Activated gamma-delta T cell (primary cell): ENCODE measurements at regions not wholly inside any gene's neighbourhood (a gene's known extent, or its start where the extent isn't known, plus 50 kb on each side); places are given as distances from the start of the nearest gene placed in this dataset.
"Not testable (repeated sequence)": the region's sequence is repeated elsewhere in the genome, so short reads cannot be mapped to it uniquely, and the experiment has no call there.

Source experiments
- DNase-seq: peaks from one replicate; lab custom pipeline; 2025; lab: John Stamatoyannopoulos, UW

DNA sequence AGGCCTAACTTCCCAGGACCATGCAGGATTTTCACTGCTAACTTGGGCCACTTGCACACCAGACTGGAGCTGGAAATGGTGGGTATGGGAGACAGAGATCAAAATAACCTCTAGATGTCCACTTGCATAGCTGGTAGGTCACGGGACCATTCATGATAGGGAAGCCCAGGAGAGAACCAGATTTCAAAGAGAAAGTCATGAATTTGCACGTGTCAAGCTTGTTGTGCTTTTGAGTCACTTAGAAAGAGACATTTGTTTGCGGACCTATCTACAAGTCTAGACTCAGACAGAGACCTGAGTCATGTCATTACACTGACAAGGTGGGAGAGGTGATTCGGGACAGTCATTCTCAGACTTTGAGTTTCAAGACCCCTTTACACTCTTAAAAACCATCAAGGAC lies 704.1 kb downstream of the DTWD2 start:
- DNase-seq, result not testable (repeated sequence)

DNA sequence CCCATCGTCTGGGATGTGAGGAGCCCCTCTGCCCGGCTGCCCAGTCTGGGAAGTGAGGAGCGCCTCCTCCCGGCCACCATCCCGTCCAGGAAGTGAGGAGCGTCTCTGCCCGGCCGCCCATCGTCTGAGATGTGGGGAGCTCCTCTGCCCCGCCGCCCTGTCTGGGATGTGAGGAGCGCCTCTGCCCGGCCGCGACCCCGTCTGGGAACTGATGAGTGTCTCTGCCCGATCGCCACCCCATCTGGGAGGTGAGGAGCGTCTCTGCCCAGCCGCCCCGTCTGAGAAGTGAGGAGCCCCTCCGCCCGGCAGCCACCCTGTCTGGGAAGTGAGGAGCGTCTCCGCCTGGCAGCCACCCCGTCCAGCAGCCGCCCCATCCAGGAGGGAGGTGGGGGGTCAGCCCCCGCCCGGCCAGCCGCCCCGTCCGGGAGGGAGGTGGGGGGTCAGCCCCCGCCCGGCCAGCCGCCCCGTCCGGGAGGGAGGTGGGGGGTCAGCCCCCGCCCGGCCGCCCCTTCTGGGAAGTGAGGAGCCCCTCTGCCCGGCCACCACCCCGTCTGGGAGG lies 705.8 kb downstream of the DTWD2 start:
- DNase-seq, result not testable (repeated sequence)

DNA sequence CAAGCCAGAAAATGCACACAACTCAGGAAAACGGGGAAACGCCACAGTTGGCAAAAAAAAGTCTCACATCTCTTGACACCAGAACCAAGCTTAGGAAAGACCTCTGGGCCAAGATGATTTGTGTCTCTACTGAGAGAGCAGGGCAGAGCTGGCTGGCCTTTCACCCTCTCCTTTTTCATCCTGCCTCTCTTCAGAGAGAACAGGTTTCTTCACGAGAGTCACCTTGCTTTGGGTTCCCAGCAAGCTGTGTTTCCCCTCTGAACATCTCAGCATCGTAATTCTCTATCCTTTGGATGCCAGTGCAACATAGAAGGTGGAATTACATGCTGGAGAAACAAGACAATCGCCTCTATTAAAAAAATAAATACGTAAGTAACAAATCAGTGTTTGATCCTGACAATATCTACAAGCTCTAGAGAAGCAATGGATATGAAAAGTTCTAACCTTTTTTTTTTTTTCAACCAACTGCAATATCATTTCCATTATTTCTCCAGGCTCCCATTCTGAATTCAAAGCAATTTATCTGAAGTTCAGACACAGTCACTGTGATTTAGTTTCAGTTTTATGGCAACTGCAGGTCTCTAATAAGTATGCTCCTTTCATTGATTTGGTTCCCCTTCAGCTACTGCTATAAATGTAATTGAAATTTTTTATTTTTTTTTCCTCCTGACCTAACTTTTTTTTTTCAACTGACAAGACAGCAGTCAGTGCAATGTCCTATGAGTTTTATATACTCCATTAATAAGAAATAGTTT lies 708.6 kb downstream of the DTWD2 start:
- DNase-seq, result no peak

DNA sequence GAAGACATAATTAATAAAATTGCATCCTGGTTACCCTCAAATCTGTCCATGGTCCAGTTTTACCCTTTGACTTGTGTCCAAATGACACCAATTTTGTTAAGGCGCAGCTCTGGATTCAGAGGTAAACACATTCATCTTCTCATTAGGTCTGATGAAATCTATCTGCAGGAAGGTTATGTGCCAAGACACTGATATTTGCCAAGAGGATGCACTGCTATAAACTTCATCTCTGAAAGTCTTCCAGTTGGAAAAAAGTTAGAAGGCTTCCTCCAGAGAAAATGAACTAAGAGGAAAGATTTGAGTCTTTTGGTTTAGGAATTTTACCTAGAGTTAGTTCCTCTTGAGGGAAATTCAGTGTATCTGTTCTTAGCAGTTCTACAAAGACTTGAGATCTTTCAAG lies 717.8 kb downstream of the DTWD2 start:
- DNase-seq, result no peak

DNA sequence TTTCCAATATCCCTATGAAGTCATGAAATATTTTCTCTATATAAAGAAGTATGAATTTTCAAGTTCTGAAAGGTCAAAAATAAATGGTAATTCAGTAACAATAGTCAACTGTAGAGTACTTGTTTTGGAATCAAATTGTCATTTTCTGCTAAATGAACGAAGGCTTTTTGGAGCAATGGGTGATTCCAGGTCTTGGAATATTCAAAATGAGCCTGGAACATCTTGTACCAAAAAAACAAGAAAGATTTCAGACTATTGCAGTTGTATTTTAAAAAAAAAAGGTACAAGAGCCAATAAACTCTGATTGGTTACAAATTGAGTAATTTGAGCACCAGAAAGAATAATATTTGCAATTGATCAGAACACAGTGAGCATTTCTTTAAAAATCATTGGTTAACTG lies 730.1 kb downstream of the DTWD2 start:
- no peak for DNase-seq

DNA sequence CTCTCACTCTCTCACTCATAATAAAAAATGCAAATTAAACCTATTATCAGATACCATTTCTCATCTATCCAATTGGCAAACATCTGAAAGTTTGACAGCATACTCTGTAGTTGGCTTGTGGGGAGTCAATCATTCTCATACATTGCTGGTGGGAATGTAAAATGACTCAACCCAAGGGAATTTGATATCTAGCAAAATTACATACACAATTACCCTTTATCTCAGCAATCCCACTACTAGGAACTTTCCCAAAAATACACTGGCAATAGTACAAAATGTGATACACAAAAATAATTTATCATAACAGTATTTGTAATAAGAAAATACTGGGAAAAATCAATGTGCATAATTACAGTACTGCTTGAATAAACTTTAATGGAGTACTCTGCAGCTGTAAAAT lies 731.3 kb downstream of the DTWD2 start:
- no peak for DNase-seq

DNA sequence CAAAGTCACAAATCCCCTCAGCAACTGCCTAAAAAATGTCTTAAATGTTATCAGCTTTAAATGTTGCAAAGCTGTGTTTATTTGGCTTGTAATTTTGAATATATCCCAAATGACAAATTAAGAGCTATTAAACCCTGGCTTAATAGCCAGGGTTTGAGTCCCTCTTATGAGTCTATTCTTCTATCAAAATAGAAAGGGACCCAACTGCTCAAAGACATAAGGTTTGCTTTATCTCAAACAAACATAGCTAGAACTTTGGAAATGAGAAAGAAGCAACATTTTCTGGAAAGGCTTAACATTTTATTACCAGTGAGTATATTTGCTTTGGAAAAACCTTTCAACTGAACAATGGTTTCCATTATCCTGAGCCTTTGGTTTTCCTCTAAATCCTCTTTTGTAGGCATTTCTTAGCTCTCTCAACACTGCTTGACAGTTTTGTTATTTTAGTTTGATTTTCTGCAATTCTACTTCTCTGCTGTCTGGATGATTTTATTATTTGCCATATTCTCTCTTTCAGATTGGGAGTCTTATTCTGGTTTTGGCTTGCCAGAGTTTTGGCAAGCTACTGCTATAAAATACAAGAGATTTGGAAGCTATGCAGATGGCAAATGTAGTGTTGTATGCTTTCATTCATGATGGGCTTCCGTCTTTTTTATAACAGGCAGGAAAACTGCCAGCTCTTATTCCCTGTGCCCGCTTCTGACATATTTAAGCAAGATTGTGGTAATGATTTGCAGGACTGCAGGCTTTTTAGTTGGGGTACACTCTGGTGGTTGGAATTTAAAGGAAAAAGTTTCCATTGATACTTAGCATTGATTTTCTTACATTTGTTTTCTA lies 734.9 kb downstream of the DTWD2 start:
- no peak for DNase-seq

DNA sequence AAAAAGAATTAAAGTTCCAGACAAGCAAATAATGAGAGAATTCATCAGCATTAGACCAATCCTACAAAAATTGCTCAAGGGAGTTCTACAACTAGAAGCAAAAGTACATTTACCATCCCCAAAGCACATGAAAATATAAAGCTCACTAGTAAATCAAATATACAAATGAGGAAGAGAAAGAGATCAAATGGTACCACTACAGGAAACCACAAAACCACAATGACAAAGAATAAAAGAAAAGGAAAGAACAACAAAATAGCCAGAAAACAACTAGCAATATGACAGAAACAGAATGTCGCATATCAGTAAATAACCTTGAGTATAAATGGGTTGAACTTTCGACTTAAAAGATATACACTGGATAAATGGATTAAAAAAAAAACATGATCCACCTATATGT lies 739.0 kb downstream of the DTWD2 start:
- no peak for DNase-seq

DNA sequence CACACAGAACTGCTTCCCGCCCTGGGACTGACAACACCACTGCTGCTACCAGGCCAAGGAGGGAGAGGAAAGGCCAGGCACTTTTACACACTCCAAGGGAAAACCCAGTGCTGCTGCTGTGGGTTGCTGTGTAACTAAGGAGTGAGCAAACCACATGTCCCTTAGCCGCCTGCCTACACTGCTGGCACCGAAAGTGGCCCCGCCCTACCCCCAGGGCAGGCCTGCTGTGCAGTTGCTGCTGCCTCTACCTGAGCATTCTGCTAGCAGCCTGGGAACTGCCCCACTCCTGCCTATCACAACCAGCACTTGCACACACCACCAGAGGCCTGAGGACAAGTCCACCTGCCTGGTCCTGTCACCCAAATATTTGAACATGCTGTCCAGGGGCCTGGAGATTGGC lies 740.9 kb downstream of the DTWD2 start:
- no peak for DNase-seq

DNA sequence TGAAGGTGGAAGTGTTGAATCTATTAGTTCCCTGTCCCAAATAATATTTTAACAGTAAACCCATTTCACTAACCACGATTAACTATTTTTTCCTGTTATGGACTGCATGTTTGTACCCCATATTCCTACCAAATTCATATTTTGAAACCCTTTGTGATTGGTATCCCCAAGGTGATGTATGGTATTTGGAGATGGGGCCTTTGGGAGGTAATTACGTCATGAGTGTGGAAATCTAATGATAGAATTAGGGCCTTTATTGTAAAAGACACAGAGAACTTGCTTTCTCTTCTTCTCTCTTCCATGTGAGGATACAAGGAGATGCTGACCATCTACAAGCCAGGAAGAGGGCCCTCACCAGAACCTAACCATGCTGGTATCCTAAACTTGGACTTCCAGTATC lies 744.7 kb downstream of the DTWD2 start:
- no peak for DNase-seq

DNA sequence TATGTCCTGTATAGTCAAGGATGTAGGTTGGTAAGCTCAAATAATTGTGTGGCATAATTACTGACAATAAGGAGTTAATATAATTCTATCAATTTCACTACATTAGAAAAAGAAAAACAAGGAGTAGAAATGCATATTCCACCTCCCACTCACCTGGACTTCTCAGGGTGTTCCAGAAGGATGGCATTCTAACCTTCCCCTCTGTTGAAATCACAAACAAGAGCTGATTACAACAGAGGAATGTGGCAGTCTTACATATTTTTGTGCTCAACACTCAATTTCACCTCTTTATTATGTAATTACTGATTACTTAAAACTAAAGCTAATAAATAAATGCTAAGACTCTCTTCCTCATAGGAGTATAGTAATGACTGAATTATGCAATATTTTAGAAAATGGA lies 745.3 kb downstream of the DTWD2 start:
- no peak for DNase-seq

DNA sequence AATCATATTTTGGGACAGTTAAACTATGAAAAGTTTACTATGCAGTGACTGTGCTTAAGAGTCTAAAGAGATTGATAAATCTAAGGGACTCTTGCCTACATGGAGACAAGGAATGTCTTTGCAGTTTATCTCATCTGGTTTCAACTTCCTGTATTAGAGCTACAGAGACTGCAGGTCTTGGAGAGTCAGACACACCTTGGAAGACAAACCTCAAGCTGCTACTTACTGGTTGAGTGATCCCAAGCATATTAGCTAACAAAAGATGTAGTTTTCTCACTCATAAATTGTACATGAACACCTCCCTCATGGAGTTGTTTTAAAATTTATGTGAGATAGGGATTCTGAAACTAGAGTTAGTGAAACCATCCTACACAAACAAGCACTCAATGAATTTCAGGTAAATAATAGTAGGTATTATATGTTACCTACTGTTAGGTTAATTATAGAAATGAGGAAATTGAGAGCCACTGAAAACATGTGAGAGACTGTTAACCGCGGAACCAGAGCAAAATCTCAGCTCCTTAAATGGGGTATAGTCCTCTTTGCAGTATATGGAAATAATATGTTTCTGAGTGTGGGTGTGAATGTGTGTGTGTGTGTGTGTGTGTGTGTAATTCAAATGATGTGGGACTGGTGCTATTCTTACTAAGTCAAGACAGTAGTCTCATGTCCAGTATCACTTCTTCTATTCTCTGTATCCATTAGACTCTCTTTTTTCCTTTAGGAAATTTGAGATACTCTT lies 752.1 kb downstream of the DTWD2 start:
- no peak for DNase-seq

DNA sequence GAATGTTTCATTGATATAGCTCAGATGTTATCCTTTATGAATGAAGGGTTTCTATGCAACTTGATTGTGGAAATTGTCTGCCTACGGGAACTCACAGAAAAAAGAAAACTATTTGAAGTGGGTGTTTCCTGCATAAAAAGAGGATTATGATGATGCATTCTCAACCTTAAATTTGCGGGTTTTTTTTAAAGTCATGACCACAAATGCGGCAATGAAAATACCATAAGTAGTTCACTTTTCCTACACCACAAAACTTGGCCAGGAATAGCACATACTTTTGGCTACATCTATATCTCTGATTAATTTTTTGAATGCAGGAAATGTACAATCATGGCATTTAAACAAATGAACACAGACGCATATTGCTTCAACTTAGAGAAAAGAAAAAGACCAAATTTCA lies 754.7 kb downstream of the DTWD2 start:
- no peak for DNase-seq

DNA sequence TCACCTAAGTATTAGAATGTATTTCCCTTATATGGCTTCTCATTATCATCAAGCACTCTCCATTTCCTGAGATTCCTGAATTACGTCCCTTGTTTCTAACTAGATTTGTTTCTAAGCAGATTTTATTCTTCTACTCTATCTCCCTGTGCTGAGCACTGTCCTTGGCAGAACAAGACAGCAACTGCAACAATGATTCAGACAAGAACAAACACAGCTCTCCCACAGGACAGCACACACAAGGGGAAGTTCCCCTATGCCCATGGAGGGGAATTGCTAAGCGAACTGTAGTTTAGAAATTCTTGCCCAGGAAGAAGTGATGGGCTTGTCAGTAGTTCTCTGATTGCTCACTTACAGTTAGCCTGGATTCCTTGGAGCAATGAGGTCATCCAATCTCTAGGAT lies 759.9 kb downstream of the DTWD2 start:
- DNase-seq, result no peak

DNA sequence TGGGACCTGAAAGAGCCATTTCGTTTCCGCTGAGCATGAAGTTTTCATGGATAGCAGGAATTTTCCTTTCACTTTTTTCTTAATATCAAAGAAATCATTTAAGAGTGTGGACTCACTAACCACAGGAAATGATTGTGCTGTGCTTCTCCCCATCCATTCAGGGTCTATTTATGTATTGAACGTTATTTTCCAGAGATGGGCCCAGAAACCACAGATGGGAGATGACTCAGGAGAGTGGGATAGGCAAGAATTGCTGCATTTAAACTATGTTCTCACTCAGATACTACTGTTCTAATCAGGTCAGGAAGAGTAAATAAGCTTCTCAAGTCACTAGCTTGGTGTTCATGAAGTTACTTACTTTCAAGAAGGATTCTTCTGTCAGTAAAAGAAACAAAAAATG lies 763.8 kb downstream of the DTWD2 start:
- no peak for DNase-seq

DNA sequence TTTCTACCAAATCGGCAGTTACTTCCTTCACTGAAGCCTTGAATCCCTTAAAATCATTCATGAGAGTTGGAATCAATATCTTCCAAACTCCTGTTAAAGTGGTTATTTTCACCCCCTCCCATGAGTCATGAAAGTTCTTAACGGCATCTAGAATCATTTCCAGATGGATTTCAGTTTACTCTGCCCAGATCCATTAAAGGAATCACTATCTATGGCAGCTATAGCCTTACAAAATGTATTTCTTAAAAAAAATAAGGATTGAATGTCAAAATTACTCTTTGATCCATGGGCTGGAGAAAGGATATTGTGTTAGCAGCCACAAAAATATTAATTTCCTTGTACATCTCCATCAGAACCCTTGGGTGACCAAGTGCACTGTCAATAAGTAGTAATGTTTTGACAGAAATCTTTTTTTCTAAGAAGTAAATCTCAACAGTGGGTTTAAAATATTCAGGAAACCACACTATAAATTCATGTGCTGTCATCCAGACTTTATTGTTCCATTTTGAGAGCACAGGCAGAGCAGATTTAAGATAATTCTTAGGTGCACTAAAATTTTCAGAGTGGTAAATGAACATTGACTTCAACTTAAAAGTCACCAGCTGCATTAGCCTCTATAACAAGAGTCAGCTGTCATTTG lies 767.7 kb downstream of the DTWD2 start:
- DNase-seq, result no peak

DNA sequence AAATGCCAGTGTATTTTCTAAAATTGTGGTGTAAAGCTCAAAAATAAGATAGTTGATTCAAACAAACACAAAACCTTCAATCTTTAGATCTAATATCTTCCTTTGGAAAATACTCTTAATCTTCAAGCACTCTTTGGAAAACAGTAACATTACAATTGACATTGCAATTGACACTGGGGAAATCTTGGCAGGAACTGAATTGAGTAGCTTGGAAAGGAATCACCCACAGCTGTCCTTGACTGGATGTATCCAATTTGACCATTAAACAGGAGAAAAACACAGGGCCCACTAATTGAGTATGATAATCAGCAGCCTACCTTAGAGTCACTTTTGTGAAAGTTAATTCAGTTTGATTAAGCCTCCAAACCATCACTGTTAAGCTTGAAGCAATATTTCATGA lies 776.7 kb downstream of the DTWD2 start:
- no peak for DNase-seq

DNA sequence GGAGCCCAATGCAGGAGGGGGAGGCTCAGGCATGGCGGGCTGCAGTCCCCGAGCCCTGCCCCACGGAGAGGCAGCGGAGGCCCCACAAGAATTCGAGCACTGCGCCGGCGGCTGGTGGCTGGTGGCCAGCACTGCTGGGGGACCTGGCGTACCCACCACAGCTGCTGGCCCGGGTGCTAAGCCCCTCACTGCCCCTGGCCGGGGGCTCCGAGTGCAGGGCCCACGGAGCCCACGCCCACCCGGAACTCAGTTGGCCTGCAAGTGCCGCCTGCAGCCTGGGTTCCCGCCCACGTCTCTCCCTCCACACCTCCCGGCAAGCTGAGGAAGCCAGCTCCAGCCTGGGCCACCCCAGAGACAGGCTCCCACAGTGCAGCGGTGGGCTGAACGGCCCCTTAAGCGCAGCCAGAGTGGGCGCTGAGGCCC lies 780.3 kb downstream of the DTWD2 start:
- peak; percentile 7 for DNase-seq

DNA sequence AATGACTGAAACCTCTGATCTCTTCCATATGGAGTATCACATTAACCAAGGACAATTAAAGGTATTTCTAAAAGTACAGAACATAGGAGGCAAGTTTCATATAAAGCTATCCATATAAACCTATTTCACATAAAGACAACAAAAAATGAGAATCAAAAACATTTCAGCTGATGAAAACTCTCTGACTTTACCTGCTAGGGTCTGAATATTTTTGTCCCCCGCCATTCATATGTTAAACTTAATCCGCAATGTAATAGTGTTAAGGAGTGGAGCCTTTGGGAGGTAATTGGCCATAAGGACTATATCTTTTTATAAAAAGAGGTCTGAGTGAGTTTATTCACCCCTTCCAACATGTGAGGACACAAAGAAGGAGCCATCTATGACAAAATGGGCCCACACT lies 788.5 kb downstream of the DTWD2 start:
- no peak for DNase-seq

DNA sequence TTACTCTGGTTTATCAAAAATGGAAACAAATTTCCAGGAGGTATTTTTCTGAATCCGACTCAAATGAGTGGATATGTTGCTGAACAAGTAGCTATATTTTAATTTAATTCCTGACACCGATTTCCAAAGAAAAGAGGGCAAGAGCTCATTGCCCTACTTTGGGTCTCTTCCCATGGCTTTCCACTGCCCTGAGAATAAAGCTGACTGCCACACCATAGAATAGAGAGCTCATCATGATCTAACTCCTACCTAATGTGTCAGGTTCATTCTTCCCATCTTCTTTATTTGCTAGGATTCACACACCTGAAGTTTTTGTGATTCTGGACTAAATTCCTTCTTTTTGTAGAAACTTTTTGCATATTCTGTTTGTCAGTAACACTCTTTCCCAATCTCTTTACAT lies 792.1 kb downstream of the DTWD2 start:
- DNase-seq, result no peak

DNA sequence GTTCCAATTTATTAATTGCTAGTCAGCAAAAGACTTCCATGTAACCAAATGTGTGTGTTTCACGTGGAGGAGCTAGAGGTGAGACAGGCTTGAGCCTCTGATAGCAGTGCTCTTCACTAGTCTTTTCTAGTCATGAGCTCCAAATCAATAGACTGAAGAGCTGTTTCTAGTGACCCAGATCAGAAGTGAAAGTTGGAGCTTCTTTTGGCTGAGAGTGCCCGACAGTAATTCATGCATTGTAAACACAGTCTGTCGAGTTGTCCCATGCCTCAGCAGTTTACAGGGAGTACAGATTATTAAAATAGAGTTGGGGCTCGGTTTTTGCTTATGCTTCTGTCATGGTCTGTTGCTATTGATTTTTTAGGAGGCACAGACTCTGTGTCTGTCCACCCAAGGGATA lies 793.1 kb downstream of the DTWD2 start:
- no peak for DNase-seq
